OCI-LY3 (cell line): ENCODE measurements at regions not wholly inside any gene's neighbourhood (a gene's known extent, or its start where the extent isn't known, plus 50 kb on each side); places are given as distances from the start of the nearest gene placed in this dataset.

Experiments
- CTCF ChIP-seq: fragments of 200-600, 300-600 bp; sonication (generic); IDR thresholded peaks from 2 replicates; pipeline ENCODE4 v1.5.1; 2014; ENCODE audit warnings: antibody characterized with exemption, low read length, low read depth
- EZH2phosphoT487 ChIP-seq: fragments of 200-600 bp; shearing (Covaris generic); IDR thresholded peaks from 2 replicates; pipeline ENCODE4 v1.6.1; 2018; ENCODE audit warnings: antibody characterized with exemption, mixed run types, low read depth

GRCh38 chr20:12112665-12113064, 195.0 kb downstream of the BTBD3 start:
- no peak for TF ChIP-seq CTCF
- no peak for TF ChIP-seq EZH2phosphoT487
